ENCODE measurements at regions not wholly inside any gene's neighbourhood (a gene's known extent, or its start where the extent isn't known, plus 50 kb on each side); places are given as distances from the start of the nearest gene placed in this dataset.
"Not testable (repeated sequence)": the region's sequence is repeated elsewhere in the genome, so short reads cannot be mapped to it uniquely, and the experiment has no call there.

DNA sequence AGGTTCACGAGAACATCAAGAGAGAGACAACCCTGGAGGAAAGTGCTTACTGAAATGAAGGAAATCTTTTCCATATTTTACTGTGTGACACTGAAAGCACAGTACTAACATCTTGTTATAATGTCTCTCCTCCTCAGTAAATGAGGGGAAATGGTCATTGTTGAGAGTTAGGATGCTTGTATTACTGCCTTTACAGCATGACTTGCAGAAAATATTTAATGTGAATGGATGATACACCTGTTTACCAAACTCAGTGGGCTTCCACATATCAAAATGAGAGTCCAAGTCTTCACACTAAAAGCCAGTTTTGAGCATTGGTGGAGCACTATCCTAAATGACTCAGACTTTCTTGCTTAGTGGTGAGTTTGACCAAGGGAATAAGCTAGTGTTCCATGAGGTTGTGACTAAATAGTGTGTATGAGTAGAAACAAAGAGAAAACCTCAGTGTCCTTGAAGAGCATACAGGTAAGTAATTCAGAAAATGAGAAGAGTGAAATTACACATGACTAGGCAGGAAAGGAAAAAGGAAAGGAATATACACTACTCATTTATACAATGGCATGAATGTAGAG is 930.7 kb upstream of the CELF4 start:
- TF ChIP-seq EP300 (IDR thresholded peaks at IDR 0.05) (no peak), POLR2A (IDR thresholded peaks at IDR 0.05) (no peak)
- no peaks in the 10 kb centered on the region for H3K4me1 ChIP-seq
- H3K27me3 ChIP-seq, result no peaks in the 10 kb centered on the region
- no peaks in the 10 kb centered on the region for H3K9me3 ChIP-seq
- H3K36me3 ChIP-seq, result no peaks in the 10 kb centered on the region
- WGBS, 2 donors, result 90 to 94% methylated on average over 1 of the region's 1 CpG
- no peak for DNase-seq (ENCODE audit: low spot score in 2 of 2)
- no peak overlapping the region for H3K27ac ChIP-seq
- no peak overlapping the region for H3K4me3 ChIP-seq

GRCh38 chr18:38494065-38494464 is 928.5 kb upstream of the CELF4 start:
- Histone ChIP-seq H3K27ac (no peak overlapping the region), H3K36me3 (no peaks in the 10 kb centered on the region), H3K4me3 (no peak overlapping the region), H3K4me1 (no peaks in the 10 kb centered on the region), H3K27me3 (no peaks in the 10 kb centered on the region), H3K9me3 (no peaks in the 10 kb centered on the region)
- WGBS, 2 donors, result 26% methylated on average over 2 of the region's 2 CpGs
- no peak for TF ChIP-seq EP300 (IDR thresholded peaks at IDR 0.05)
- TF ChIP-seq POLR2A (IDR thresholded peaks at IDR 0.05), result no peak
- TF ChIP-seq CTCF (IDR thresholded peaks at IDR 0.05), result no peak
- DNase-seq (ENCODE audit: low spot score in 2 of 2), result no peak

GRCh38 chr18:38491195-38491594 is 925.6 kb upstream of the CELF4 start:
- TF ChIP-seq CTCF (IDR thresholded peaks at IDR 0.05) (no peak), EP300 (IDR thresholded peaks at IDR 0.05) (no peak), POLR2A (IDR thresholded peaks at IDR 0.05) (no peak)
- WGBS, 2 donors, result 92% methylated on average over 4 of the region's 4 CpGs
- H3K4me3 ChIP-seq, result no peak overlapping the region
- H3K4me1 ChIP-seq, result no peaks in the 10 kb centered on the region
- H3K27me3 ChIP-seq, result no peaks in the 10 kb centered on the region
- H3K36me3 ChIP-seq, result no peaks in the 10 kb centered on the region
- no peaks in the 10 kb centered on the region for H3K9me3 ChIP-seq
- H3K27ac ChIP-seq, result no peak overlapping the region
- no peak for DNase-seq (ENCODE audit: low spot score in 2 of 2)

DNA sequence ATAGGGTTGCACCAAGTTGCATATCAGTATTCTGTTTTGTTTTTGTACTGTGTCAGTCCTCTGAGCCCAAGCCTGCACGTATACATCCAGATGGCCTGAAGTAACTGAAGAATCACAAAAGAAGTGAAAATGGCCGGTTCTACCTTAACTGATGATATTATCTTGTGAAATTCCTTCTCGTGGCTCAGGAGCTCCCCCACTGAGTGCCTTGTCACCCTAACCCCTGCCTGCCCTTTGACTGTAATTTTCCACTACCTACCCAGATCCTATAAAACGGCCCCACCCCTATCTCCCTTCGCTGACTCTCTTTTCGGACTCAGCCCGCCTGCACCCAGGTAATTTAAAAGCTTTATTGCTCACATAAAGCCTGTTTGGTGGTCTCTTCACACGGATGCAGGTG is 924.1 kb upstream of the CELF4 start:
- not testable (repeated sequence) for DNase-seq (ENCODE audit: low spot score in 2 of 2); H3K4me3 ChIP-seq; H3K27ac ChIP-seq; H3K9me3 ChIP-seq; H3K4me1 ChIP-seq; H3K27me3 ChIP-seq; H3K36me3 ChIP-seq
- 68 to 74% methylated on average over 8 of the region's 8 CpGs for WGBS, 2 donors

GRCh38 chr18:38487521-38487920 is 921.9 kb upstream of the CELF4 start:
- no peaks in the 10 kb centered on the region for H3K36me3 ChIP-seq
- no peak overlapping the region for H3K4me3 ChIP-seq
- 75 to 77% methylated on average over 2 of the region's 2 CpGs for WGBS, 2 donors
- no peak for DNase-seq (ENCODE audit: low spot score in 2 of 2)
- H3K4me1 ChIP-seq, result no peaks in the 10 kb centered on the region
- no peak overlapping the region for H3K27ac ChIP-seq
- no peaks in the 10 kb centered on the region for H3K9me3 ChIP-seq
- no peaks in the 10 kb centered on the region for H3K27me3 ChIP-seq
- TF ChIP-seq CTCF (IDR thresholded peaks at IDR 0.05) (no peak), POLR2A (IDR thresholded peaks at IDR 0.05) (no peak), EP300 (IDR thresholded peaks at IDR 0.05) (no peak)

GRCh38 chr18:38483326-38483725 is 917.7 kb upstream of the CELF4 start:
- no peaks in the 10 kb centered on the region for H3K36me3 ChIP-seq
- H3K27me3 ChIP-seq, result no peaks in the 10 kb centered on the region
- no peak overlapping the region for H3K4me3 ChIP-seq
- peaks cover 0 to 6% (median 0%) of the 10 kb centered on the region in 4 donors for H3K9me3 ChIP-seq
- no peak for DNase-seq (ENCODE audit: low spot score in 2 of 2)
- no peaks in the 10 kb centered on the region for H3K4me1 ChIP-seq
- no peak overlapping the region for H3K27ac ChIP-seq
- TF ChIP-seq EP300 (IDR thresholded peaks at IDR 0.05) (no peak), POLR2A (IDR thresholded peaks at IDR 0.05) (no peak), CTCF (IDR thresholded peaks at IDR 0.05) (no peak)
- 40 to 52% methylated on average over 5 of the region's 5 CpGs for WGBS, 2 donors
